ENCODE measurements at regions not wholly inside any gene's neighbourhood (a gene's known extent, or its start where the extent isn't known, plus 50 kb on each side); places are given as distances from the start of the nearest gene placed in this dataset.

GRCh38 chr22:49645791-49646550 is 181.7 kb downstream of the BRD1 start:
- TF ChIP-seq CTCF (IDR thresholded peaks at IDR 0.05) = no peak
- TF ChIP-seq POLR2A (IDR thresholded peaks at IDR 0.05) = no peak

All from tibial nerve (tissue), 3 donors.